ENCODE measurements at regions not wholly inside any gene's neighbourhood (a gene's known extent, or its start where the extent isn't known, plus 50 kb on each side); places are given as distances from the start of the nearest gene placed in this dataset.

GRCh38 chrX:73768886-73769285 lies 83.6 kb downstream of the XIST start:
- no peak for DNase-seq (ENCODE audit: low read depth)

- no peak for DNase-seq (ENCODE audit: low read depth)
Measured at GRCh38 chrX:73768160-73768559, 84.4 kb downstream of the XIST start.

GRCh38 chrX:73767017-73767416 lies 85.5 kb downstream of the XIST start:
- DNase-seq (ENCODE audit: low read depth): no peak

- no peak for DNase-seq (ENCODE audit: low read depth)
Measured at GRCh38 chrX:73766431-73766795, 86.1 kb downstream of the XIST start.

GRCh38 chrX:73765776-73766430 lies 86.6 kb downstream of the XIST start:
- no peak for DNase-seq (ENCODE audit: low read depth)

- peak; percentile 51 for DNase-seq (ENCODE audit: low read depth)
Measured at GRCh38 chrX:73758250-73758649, 94.3 kb downstream of the XIST start.

Measured in ELR (cell line).